ENCODE measurements at regions not wholly inside any gene's neighbourhood (a gene's known extent, or its start where the extent isn't known, plus 50 kb on each side); places are given as distances from the start of the nearest gene placed in this dataset.

- no peak overlapping the region for H3K4me3 ChIP-seq (ENCODE audit: control insufficient read depth, low read depth, low read length)
- TF ChIP-seq CTCF (conservative IDR thresholded peaks at IDR 0.05; ENCODE audit: control insufficient read depth, insufficient read depth, low read depth, low read length) = no peak
- no peak for DNase-seq (ENCODE audit: low read depth)
These were observed 912.6 kb downstream of the NTRK3 start for GRCh38 chr15:87343966-87344365.

- no peak overlapping the region for H3K4me3 ChIP-seq (ENCODE audit: control insufficient read depth, low read depth, low read length)
- TF ChIP-seq CTCF (conservative IDR thresholded peaks at IDR 0.05; ENCODE audit: control insufficient read depth, insufficient read depth, low read depth, low read length) = no peak
- DNase-seq (ENCODE audit: low read depth) = no peak
These were observed 916.2 kb downstream of the NTRK3 start for GRCh38 chr15:87340370-87340769.

- TF ChIP-seq CTCF (conservative IDR thresholded peaks at IDR 0.05; ENCODE audit: control insufficient read depth, insufficient read depth, low read depth, low read length) = no peak
- DNase-seq (ENCODE audit: low read depth) = no peak
- H3K4me3 ChIP-seq (ENCODE audit: control insufficient read depth, low read depth, low read length) = no peak overlapping the region
These were observed 930.3 kb downstream of the NTRK3 start for GRCh38 chr15:87326269-87326668.

GRCh38 chr15:87322870-87323269 lies 933.7 kb downstream of the NTRK3 start:
- no peak for DNase-seq (ENCODE audit: low read depth)
- TF ChIP-seq CTCF (conservative IDR thresholded peaks at IDR 0.05; ENCODE audit: control insufficient read depth, insufficient read depth, low read depth, low read length) = no peak
- H3K4me3 ChIP-seq (ENCODE audit: control insufficient read depth, low read depth, low read length) = no peak overlapping the region

GRCh38 chr15:87322265-87322664 lies 934.3 kb downstream of the NTRK3 start:
- TF ChIP-seq CTCF (conservative IDR thresholded peaks at IDR 0.05; ENCODE audit: control insufficient read depth, insufficient read depth, low read depth, low read length) = no peak
- DNase-seq (ENCODE audit: low read depth) = no peak
- no peak overlapping the region for H3K4me3 ChIP-seq (ENCODE audit: control insufficient read depth, low read depth, low read length)

GRCh38 chr15:87317900-87318299 lies 938.6 kb downstream of the NTRK3 start:
- no peak overlapping the region for H3K4me3 ChIP-seq (ENCODE audit: control insufficient read depth, low read depth, low read length)
- no peak for TF ChIP-seq CTCF (conservative IDR thresholded peaks at IDR 0.05; ENCODE audit: control insufficient read depth, insufficient read depth, low read depth, low read length)
- DNase-seq (ENCODE audit: low read depth) = no peak

- no peak for TF ChIP-seq CTCF (conservative IDR thresholded peaks at IDR 0.05; ENCODE audit: control insufficient read depth, insufficient read depth, low read depth, low read length)
- DNase-seq (ENCODE audit: low read depth) = no peak
- no peak overlapping the region for H3K4me3 ChIP-seq (ENCODE audit: control insufficient read depth, low read depth, low read length)
These were observed 944.3 kb downstream of the NTRK3 start for GRCh38 chr15:87312221-87312620.
